ENCODE measurements at regions not wholly inside any gene's neighbourhood (a gene's known extent, or its start where the extent isn't known, plus 50 kb on each side); places are given as distances from the start of the nearest gene placed in this dataset.

DNA sequence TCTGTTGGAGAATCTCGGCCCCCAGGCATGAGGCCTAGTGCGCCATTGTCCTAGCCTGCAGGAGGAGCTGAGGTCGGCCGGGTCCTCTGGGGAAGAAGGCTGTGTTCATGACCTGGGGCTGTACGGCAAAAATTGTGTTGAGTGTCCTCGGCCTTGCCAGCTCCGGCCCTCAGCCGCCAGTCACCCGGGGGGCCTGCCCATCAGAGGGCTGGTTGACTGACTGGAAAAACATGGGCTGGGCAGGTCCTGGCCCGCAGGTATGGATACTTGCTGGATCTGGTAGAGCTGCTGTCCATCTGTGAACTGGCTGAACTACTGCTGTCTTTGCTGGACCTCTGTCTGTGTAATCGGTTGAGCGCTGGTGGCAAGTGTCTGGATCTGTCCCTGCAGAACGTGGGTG lies 136.7 kb upstream of the GAS1 start:
- Histone ChIP-seq H3K27ac (no peak overlapping the region), H3K36me3 (no peaks in the 10 kb centered on the region), H3K4me1 (no peaks in the 10 kb centered on the region), H3K27me3 (no peaks in the 10 kb centered on the region), H3K9ac (ENCODE audit: low read depth in 2 of 2, low read length in 2 of 2) (no peak overlapping the region), H3K9me3 (no peaks in the 10 kb centered on the region), H3K4me3 (no peak overlapping the region)
- no peak for TF ChIP-seq CTCF (IDR thresholded peaks at IDR 0.05)
- intact Hi-C loops (cut with DNase I), result no loop called here
- DNase-seq, result no peak

- H3K9me3 ChIP-seq, result no peaks in the 10 kb centered on the region
- no peak overlapping the region for H3K9ac ChIP-seq (ENCODE audit: low read depth in 2 of 2, low read length in 2 of 2)
- H3K27me3 ChIP-seq, result no peaks in the 10 kb centered on the region
- TF ChIP-seq CTCF (IDR thresholded peaks at IDR 0.05), result no peak
- H3K36me3 ChIP-seq, result no peaks in the 10 kb centered on the region
- no peak overlapping the region for H3K4me3 ChIP-seq
- DNase-seq, result no peak
- intact Hi-C loops (cut with DNase I), result no loop called here
- no peak overlapping the region for H3K27ac ChIP-seq
- no peaks in the 10 kb centered on the region for H3K4me1 ChIP-seq
Observed at GRCh38 chr9:87084407-87084806, 137.1 kb upstream of the GAS1 start.

- Histone ChIP-seq H3K4me1 (no peaks in the 10 kb centered on the region), H3K9me3 (no peaks in the 10 kb centered on the region), H3K27me3 (no peaks in the 10 kb centered on the region), H3K27ac (no peak overlapping the region), H3K4me3 (no peak overlapping the region), H3K9ac (ENCODE audit: low read depth in 2 of 2, low read length in 2 of 2) (no peak overlapping the region), H3K36me3 (no peaks in the 10 kb centered on the region)
- no peak for TF ChIP-seq CTCF (IDR thresholded peaks at IDR 0.05)
- intact Hi-C loops (cut with DNase I), result no loop called here
- DNase-seq, result no peak
Observed at GRCh38 chr9:87085073-87085472, 137.8 kb upstream of the GAS1 start.

- Histone ChIP-seq H3K4me3 (no peak overlapping the region), H3K36me3 (no peaks in the 10 kb centered on the region), H3K27me3 (no peaks in the 10 kb centered on the region), H3K9ac (ENCODE audit: low read depth in 2 of 2, low read length in 2 of 2) (no peak overlapping the region), H3K4me1 (no peaks in the 10 kb centered on the region), H3K9me3 (no peaks in the 10 kb centered on the region), H3K27ac (no peak overlapping the region)
- no peak for TF ChIP-seq CTCF (IDR thresholded peaks at IDR 0.05)
- no peak for DNase-seq
- intact Hi-C loops (cut with DNase I), result no loop called here
Observed at GRCh38 chr9:87085521-87085920, 138.2 kb upstream of the GAS1 start.

- no peaks in the 10 kb centered on the region for H3K36me3 ChIP-seq
- no peak for DNase-seq
- intact Hi-C loops (cut with DNase I), result loop anchor here (2.0 kb wide), 1 partner anchor 20 kb away; no protein-coding TSS in a partner anchor
Observed at GRCh38 chr9:87086221-87086818, 139.0 kb upstream of the GAS1 start.

More at GRCh38 chr9:87086221-87086818, 139.0 kb upstream of the GAS1 start:
- Histone ChIP-seq H3K27me3 (no peaks in the 10 kb centered on the region), H3K9me3 (no peaks in the 10 kb centered on the region), H3K4me3 (no peak overlapping the region), H3K9ac (ENCODE audit: low read depth in 2 of 2, low read length in 2 of 2) (no peak overlapping the region), H3K27ac (no peak overlapping the region), H3K4me1 (no peaks in the 10 kb centered on the region)
- TF ChIP-seq CTCF (IDR thresholded peaks at IDR 0.05), result no peak
